ENCODE measurements at regions not wholly inside any gene's neighbourhood (a gene's known extent, or its start where the extent isn't known, plus 50 kb on each side); places are given as distances from the start of the nearest gene placed in this dataset.

DNA sequence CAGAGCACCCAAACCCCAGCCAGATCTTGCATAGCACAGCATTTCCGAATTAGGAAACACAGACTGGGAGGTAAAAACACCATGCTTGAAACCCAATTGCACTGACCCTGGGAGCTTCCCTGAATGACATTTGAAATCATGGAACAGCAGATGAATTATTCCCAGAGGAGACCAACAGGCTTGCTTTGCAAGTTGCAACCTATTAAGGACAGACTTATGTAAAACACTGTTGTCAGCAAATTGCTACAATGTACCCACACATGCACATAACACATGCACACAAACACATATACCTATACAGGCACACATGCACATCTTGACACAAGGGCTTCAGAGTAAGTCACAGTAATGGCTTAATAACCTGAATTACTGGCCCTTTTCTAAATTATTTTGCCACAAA lies 984.8 kb downstream of the DNAH5 start:
- TF ChIP-seq CTCF (IDR thresholded peaks at IDR 0.05; ENCODE audit: borderline replicate concordance, extremely low read depth, low read length, poor library complexity, severe bottlenecking) (no peak), EZH2 (IDR thresholded peaks at IDR 0.05; ENCODE audit: borderline replicate concordance, low read depth, low read length, severe bottlenecking) (no peak)
